Hematopoietic multipotent progenitor cell treated with erythropoietin and hydrocortisone succinate and interleukin-3 and kit ligand, for 6 days (in vitro differentiated cells): ENCODE measurements at regions not wholly inside any gene's neighbourhood (a gene's known extent, or its start where the extent isn't known, plus 50 kb on each side); places are given as distances from the start of the nearest gene placed in this dataset.

ENCODE experiments used
- DNase-seq: peaks from one replicate; pipeline ENCODE4 v3.0.0-alpha.2; 2015

DNA sequence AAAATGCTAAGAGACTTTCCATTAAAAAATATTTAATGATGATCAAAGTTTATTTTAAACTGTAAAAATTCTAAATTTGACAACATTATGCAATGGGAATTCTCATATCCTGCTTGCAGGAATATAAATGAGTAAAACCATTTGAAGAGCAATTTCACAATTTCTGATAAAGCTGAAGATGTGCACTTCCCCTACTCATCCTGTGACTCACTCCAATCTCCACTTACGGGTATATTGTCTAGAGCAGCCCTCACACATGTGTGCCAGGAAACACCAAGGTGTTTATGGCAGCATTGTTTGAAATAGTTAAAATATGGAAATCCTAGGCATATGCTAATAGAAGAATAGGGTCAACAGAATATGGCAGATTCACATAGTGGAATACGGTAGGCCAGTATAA is 158.4 kb downstream of the PDHA2 start:
- no peak for DNase-seq

DNA sequence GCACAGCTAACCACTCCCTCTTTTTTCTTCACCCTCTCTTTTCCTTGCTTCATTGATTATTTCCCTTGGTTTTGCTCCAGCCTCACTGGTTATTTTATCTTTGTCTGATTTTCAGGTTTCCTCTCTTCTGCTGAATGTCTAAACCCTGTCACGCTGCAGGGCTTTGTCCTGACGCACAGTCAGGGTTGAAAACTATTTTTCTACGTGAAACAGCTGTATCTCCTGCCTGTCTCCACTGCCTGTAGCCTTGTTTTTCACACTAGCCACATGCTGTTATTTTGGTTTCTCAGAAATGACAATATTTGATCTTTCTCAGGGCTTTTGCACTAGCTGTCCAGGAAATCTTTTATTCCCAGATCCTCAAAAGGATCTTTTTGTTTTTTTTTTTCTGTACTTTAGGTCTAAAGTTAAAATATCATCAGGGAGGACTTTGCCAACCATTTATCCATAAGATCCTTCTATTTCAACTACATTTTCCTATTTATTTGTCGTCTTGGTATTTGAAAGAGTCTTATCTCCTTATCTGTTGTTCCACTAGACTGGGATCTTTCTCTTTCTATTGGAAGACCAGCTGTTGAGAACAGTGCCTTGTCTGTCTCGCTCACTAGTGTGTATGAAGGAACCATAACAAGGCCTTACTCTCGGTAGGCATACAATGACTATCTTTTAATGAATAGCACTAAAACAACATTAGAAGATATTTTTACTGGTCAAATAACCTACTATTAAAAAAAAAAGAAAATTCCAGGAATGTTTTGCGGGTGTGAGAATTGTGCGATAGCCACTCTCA is 164.3 kb downstream of the PDHA2 start:
- no peak for DNase-seq

DNA sequence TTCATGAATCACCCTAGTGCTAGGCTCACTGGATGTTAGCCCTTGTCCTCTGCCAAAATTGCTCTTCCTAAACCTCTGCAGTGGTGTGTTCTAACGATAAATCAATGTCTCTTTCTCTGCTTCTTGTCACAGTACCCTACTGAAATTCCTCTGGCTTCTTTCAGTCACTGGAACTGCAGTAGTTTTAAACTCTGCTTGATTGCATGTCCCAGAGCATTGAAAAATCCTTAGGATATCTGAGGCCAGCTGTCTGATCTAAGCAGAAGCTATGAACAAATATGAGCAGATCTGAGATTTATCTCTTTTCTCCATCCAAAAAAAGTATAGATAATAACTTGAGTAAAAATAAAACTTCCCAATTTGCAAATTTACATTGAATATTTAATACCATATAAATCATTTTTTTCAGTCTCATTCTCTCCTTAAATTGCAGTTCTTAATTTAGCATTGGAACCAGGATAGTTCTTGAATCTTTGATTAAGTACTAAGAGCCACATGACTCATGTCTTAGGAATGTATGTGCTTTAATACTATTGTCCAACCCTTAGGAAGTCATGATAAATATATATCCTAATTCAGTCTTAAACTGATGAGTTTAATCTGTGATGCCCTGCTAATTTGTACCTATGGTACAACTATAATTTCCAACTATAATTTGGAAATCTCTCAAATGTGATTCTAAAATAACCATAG is 169.7 kb downstream of the PDHA2 start:
- DNase-seq: no peak

DNA sequence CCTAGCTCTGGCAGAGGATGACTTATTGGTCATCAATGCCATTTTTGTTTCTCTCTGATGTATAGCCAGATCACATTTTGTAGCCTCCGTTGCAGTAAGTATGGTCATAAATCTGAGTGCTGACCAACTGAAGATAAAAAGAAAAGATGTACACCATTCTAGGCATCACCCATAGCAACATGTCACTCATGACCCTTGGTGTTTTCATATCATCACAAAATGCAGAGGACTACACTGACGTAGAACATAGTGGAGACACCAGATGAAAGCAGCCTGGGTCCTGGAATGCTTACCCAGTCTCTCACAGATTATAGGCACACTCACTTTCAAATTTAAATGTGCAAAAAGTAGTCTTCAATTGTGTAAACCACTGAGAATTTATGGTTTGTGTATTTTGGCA is 172.8 kb downstream of the PDHA2 start:
- no peak for DNase-seq

DNA sequence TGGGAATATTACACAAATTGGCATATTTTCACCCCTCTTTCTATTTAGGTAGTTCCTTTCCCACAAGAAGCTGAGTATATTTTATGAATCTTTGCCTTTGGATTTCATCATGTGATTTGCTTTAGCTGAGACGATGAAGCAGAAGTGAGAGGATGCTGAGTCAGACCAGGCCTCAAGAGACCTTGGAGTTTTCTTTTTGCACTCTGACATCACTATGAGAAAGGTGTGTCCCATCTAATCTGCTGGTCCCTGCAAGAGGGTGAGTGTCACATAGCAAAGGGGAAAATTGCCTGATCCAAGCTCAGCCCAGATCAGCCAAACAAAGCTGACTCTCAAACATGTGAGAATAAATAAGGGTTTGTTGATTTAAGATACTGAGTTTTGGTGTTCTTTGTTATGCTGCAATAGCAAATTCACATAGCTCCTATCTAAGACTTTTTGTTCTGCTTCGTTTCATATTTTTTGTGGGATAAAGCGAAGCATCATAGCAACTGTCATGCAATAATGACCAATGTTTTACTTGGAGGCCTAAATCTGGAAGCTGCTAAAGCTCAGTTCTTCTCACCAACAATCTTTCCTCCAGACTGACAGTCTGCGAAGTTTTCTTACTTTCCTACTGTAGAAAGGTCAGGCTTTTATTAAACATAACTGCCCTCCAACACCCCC is 176.9 kb downstream of the PDHA2 start:
- peak; percentile 8 for DNase-seq

DNA sequence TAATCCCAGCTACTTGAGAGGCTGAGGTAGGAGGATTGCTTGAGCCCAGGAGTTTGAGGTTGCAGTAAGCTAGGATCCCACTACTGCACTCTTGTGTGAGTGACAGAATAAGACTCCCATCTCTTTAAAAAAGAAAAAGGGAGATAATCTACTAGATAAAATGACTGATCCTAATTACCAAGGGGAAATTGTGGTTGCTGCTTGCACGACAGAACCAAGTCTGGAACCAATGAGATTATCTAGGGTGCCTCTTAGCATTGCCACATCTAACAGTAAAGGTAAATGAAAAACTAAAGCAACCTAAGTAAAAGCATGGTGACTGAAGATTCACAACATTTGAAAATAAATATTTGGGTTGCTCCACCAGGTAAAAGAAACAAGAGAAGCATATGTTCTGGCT is 185.1 kb downstream of the PDHA2 start:
- peak; percentile 69 for DNase-seq

DNA sequence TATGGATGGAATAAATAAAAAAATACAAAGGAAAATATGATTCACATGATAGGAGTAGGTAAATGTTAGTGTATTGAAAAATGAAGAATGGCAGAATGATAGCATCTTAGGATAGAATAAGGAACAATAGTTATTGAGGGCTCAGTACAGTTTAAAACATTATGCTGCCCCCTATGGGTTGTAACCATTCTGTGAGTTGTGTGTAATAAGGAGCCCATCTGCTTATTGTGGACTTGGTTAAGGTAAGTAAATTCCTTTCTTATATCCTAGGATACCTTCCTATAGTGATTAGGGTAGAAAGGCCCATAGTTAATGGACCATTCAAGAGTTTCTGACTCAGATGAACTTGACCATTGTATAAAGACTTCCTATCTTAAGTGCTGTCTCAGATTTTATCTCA is 195.8 kb downstream of the PDHA2 start:
- peak; percentile 34 for DNase-seq

DNA sequence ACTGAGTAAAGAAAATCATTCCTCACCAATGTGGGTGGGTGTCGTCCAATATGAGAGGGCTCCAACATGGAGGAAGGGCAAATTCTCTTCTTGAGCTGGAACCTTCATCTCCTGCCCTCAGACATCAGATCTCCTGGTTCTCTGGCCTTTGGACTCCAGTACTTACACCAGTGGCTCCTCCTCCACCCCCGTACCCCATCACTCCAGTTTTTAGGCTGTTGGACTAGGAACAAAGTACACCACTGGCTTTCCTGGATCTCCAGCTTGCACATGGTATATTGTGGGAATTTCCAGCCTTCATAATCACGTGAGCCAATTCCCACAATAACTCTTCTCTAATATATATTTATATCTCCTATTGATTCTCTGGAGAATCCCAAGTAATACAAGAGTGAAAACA is 196.9 kb downstream of the PDHA2 start:
- DNase-seq: no peak

DNA sequence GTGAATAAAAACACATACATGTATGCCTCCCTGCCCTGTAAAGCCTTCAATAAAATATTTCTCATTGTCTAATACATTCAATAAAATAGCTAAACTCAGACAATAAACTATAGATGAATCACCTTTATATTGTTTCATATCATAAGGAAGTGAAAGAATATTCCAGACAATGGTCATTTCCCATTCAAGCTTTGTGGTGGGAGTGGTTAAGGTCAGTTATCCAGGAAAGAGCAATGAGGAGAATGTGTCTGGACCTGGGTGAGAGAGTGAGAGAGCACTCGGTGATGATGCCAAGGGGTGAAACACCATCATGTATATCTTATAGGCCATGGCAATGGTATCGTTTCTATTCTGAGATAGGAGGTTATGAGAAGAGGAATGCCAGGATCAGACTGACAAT is 197.8 kb downstream of the PDHA2 start:
- DNase-seq: no peak

DNA sequence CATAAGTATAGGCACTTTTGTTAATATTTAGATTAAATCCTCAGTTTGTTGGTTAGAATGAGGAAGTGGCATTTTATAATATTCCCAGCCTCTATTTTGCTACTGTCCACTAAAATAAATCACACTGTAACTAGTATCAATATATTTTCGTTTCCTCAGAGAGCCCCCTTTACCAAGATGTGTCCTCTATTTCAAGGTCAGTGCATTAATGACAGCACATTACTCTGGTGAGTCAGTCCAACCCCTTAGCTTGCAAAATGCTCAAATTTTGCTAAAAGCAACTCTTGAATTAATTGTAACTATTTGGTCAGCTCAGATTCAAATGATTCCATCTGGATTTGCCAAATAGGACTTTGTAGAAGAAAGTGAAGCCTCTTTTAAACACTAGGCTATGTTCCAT is 199.3 kb downstream of the PDHA2 start:
- no peak for DNase-seq

DNA sequence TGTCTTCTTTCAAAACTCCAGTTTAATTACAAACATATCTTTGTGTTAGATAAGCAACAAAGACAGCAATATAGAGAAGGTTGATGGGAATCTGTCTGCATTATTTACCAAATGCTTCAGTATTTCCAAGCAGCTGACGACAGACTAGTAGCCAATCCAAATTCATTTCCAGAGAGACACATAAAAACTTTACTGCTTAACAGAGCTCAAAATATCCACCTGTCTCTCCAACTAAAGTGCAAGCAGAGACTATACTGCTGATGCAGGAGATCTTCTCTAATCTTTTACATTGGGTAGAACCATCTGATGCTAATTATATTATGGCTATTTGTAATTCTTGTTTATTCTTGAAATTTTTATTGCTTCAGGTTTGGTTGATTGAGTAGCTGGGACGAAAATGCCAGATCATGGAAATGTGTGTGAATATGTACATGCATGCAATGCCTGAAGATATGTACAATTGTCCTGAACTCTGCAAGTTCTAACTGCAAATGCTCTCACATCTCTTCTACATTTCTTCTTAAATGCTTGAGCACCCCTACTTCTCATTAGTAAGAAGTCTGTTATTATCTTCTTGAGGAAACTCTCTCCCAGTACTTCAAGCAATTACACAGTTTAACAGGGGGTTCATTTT is 200.0 kb downstream of the PDHA2 start:
- no peak for DNase-seq

DNA sequence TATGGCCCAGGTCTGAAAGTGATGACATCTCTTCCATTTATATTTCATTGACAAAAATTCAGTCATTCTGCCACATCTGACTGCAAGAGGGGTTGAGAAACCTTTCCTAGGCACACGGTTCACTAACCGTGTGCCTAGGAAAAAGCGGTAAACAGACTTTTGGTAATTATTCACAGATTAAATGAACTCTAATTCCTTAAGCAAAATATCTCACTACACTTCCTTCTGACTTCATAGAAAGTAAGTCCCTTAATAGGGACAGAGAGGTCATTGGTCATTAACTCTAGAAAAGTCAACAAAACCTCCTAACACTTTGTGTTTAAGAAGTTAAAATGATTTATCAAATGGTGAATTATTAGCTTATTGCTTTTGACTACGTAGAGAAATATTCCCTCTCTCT is 205.1 kb downstream of the PDHA2 start:
- DNase-seq: no peak

DNA sequence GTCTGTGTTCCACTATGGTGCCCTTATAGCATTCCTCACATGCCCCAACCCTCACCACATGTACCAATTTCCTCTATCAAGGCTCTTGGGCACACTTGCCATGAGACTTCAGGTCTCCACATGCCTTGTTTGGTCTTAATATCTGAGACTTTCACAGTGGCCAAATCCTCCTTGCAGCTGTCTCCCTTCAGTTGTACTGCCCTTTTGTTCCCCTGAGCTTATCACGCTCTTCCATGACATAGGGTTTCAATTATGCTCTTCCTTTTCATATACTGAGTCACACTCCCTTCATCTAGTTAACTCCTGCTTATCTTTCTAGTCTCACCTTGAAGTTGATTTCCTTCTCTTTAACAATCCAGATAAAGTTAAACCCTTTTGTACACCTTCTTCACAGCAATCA is 212.9 kb downstream of the PDHA2 start:
- peak; percentile 28 for DNase-seq

DNA sequence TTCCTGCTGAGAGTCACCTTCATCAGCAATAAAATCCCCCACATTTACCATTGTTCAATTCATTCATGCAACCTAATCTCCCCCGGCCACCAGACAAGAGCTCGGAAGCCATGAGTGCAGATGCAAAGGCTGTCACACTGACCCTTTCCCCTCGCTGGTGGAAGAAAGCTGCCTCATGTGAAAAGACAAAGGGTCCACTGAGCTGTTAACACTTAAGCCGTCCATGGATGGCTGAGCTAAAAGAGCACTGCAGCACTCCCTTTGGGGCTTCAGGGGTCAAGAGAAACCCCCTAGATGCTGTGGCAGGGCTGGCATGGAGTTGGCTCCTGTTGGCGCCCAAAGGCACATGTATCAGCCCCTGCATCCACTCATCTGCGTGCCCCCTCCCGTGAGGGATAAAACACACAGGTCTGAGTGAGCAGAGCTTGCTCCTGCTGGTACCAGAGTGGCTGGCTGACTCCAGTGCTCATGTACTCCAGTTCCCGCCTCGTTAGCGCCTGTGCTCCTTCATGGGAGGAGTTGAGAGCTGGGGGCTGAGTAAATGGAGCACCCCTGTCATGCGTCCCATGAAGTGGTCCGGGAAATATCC is 216.5 kb downstream of the PDHA2 start:
- DNase-seq: no peak

DNA sequence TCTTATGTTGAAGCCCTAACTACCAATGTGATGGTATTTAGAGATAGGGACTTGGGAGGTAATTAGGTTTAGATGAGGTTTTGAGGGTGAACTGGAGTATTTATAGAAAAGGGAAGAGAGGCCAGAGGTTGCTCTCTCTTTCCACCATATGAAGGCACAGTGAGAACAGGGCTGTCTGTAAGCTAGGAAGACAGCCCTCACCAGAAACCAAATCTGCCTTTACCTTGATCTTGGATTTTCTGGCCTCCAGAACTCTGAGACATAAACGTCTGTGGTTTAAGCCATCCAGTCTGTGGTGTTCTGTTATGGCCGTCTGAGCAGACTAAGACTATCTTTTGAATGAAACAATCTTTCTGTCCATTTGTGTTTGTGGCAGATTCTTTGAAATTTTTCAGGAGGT is 223.7 kb downstream of the PDHA2 start:
- DNase-seq: peak; percentile 26

DNA sequence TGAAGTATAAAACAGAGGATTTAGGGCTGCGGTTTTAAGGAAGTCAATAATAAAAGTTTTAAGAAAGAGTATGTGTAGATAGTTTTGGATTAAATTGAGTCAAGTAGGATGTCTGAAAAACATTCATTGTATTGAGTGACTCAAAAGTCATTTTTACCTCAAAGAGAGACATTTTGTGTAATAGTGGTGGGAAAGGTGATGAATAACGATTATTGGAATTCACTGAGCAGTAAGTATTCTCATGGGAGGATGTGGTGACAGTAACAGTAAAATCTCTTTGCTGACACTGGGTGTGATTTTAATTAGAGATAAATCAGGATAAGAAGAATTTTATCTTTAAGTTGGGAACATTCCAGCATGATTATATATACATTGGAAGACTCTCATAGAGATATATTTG is 233.6 kb downstream of the PDHA2 start:
- no peak for DNase-seq

DNA sequence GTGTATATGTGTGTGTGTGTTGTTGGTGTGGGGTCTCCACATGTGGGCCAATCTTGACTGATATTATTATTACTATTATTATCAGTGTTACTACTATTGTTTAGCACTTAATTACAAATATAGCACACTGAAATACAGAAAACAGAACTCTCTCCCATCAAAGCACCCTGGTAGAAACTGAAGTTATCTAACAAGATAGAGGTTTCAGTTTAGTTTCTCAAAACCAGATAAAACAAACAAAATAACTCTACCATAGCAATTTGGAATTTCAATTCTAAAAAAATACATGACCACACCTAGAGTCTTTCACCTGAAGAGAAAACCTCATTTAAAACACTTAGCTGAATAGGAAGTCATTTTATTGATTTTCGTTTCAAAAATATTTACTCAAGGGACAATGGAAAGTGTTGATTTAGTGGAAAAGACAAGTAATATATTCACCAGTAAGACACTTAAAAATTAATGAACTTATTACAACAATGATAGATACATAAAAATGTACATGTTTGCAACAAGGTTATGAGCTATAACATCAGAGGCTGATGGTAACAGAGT is 252.3 kb downstream of the PDHA2 start:
- no peak for DNase-seq

DNA sequence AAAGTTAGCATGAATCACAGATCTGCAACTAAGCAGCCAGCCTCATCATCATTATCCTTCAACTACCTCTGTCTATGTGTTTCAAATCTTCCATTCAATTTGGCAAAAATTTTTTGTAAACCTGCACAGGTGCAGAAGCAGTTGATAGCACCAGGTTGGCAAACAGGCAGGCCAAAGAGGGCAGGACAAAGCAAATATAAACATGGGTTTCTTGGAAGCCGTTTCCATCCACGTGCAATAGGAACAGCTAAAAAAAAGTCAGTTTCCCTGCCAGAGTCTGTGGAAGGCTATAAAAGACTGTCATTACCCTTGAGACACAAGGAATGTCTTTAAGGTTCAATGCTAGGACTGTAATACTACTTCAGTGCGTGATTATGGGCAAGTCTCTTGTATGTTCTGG is 253.2 kb downstream of the PDHA2 start:
- DNase-seq: no peak

DNA sequence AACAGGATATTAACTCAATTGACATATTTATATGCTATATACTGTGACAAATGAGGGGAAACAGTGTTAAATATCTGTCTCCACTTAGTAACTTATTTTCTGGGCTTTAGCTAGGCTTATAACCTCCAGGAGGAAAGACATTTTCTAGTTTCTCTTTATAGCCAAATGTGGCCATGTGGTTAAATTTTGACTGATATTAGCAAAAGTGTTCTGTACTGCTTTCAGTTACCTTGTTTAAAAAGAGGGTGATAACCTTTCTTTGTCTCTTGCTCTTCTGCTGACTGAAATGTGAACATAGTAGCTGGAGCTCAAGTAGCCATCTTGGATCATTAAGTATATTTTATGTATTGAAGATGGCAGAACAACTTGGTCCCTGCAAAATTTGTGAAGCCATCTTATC is 253.7 kb downstream of the PDHA2 start:
- no peak for DNase-seq

DNA sequence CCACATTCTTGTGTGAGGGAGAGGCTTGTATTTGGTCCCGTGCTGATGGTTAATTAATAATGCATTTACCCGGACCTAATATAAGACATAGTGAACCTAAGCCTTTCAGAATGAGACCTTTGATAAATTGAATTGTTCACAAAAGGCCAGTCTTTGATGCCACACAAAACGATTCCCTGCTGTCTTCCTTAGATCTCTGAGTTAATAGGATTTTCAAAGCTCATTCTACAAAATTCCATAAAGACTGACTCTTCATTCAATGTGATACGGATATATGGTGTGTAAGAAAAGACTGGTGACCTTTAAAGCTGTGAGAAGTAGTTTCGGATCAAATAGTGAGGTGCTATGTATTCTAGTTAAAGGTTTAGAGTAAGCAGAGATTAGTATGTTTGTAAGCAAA is 254.3 kb downstream of the PDHA2 start:
- no peak for DNase-seq

DNA sequence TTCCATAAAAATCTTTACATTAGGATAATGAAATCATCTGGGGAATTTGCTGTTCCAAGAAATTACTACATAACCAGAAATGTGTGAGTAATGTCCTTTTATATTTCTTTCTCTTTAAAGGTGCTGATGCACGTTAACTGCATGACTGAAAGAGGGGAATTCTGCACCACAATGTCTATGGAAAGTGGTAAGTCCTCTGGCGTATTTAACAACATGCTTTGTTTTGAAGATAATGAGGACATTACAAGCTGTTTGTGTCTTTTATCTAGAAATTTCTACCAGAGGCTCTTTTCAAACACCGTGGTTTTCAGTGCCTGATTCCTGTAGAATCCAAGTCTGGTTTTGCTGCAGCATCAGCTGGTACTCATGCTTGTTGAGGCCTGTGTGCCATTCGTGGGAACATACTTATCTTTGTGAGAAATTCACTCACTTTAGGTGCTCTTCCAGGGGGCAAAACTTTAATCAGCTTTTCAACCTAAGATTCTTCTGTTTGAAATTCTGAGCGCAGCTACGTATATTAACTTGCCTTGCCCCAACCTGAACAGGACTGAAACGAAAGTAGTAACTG is 257.2 kb downstream of the PDHA2 start:
- DNase-seq: no peak

DNA sequence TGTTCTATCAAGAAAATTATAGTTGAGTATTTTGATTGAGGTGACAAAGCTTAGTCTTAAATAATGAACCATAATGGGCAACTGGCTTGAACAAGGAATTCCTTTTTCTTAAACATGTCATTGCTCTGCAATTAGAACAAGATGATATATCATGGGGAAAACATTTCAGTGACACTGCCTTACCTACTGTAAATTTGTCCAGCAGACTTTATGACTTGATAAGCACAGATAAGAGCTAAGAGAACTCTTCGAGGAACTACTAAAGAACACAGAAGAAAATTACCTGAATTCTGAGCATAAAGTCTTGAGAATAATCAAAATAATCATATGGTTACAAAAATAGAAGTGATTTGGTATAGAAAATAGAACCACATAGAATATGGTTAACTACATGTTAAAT is 257.8 kb downstream of the PDHA2 start:
- DNase-seq: no peak

DNA sequence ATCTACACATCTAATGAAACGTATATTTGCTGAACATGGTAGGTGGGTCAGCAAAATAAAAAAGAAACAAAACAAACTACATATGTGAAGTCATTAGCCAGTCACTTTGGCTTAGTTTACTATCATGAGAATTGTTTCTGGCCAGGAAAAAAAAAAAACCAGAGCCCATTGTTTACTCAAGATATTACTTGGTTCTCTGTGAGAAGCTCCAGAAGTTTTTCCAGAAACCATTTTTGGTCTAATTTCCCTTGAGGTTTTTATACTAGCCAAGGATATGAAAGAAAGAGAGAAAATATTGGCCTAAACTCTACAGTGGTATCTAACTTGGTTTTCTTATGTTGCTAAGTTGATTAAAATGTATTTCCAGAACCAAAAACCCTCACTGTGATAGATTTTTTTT is 259.1 kb downstream of the PDHA2 start:
- no peak for DNase-seq
